Astrocyte of the cerebellum (primary cell): ENCODE measurements at regions not wholly inside any gene's neighbourhood (a gene's known extent, or its start where the extent isn't known, plus 50 kb on each side); places are given as distances from the start of the nearest gene placed in this dataset.

ENCODE experiments used
- DNase-seq: peaks from one replicate; pipeline ENCODE4 v3.0.0-alpha.2; 2011; ENCODE audit warnings: low read depth
- H3K4me3 ChIP-seq: 2 replicates; pipeline ENCODE4 v1.5.1; 2011; ENCODE audit warnings: mild to moderate bottlenecking, low read depth, low read length, moderate library complexity
- in situ Hi-C: cut with HindIII; loops from 2 replicates; pipeline ENCODE4 v1.10.0; 2017; ENCODE audit warnings: low sequenced_read_pairs
- TF ChIP-seq, protein P1 (sequence below): IDR thresholded peaks from 2 replicates; pipeline ENCODE4 v1.5.1; 2012; ENCODE audit warnings: low read length, low read depth, moderate library complexity, mild to moderate bottlenecking; ENCODE audit errors: missing control alignments

DNA sequence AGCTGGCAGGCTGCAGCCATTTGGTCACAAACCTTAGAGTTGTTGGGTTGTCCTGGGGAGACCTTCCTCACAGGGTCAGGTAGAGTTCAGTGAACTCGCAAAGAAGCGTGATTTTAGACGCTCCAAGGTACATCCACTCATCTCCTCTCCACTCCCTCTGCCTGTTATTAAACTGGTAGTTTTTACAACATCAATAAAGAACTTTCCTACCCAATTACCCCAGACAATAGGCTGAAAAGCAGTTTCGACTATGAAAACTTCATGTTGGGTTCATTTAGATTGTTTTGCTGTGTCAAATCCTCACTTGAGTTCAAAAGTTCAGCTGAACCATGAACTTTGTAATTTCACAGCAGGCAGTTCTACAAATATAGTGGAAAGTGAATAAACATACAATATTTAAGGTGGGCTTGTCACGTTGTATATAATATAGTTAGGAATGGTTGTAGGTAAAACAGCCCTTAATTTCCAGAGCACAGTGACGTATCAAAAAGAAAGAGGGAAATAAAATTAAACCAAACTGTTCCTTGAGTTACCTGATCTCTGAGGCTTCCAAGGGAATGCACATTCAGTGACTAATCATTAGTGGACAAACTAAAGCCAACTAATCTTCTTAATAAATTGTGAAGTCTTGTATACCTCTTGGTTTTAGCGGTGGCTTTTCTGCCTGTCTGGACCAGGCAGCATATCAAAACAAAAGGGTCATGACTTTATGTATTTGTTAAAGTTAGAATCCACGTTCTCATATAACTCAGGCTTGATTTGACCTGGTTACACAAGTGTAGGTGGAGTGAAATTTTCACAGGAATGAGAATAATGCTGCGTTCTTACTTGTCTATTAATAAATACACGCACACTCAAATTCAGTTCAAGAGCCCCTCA is 100.5 kb downstream of the CYP26A1 start:
- TF ChIP-seq, protein P1, sequence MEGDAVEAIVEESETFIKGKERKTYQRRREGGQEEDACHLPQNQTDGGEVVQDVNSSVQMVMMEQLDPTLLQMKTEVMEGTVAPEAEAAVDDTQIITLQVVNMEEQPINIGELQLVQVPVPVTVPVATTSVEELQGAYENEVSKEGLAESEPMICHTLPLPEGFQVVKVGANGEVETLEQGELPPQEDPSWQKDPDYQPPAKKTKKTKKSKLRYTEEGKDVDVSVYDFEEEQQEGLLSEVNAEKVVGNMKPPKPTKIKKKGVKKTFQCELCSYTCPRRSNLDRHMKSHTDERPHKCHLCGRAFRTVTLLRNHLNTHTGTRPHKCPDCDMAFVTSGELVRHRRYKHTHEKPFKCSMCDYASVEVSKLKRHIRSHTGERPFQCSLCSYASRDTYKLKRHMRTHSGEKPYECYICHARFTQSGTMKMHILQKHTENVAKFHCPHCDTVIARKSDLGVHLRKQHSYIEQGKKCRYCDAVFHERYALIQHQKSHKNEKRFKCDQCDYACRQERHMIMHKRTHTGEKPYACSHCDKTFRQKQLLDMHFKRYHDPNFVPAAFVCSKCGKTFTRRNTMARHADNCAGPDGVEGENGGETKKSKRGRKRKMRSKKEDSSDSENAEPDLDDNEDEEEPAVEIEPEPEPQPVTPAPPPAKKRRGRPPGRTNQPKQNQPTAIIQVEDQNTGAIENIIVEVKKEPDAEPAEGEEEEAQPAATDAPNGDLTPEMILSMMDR = no peak
- DNase-seq = no peak
- in situ Hi-C loops = loop anchor here (10.0 kb wide), 1 partner anchor 91 kb away; no protein-coding TSS in a partner anchor
- no peak overlapping the region for H3K4me3 ChIP-seq

DNA sequence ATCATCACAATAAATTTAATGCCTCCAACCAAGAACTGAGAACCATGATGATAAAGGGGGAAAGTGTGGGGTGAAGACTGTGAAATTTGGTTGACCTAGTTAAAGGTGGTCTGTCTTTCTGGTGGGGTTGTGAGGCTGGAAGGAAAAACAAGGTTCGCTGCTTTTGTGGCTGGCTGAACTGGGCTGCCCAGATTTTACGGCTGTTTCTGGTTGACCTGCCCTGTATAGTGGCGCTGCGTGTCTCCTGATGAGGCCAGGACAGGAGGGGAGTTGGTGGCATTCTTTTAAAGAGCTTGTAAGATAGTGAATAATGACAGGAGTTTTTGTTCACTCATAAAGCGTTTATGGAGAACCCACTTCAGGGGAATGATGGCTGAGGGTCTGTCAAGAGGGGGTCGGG is 101.8 kb downstream of the CYP26A1 start:
- H3K4me3 ChIP-seq = no peak overlapping the region
- in situ Hi-C loops = loop anchor here (10.0 kb wide), 1 partner anchor 89 kb away; no protein-coding TSS in a partner anchor
- TF ChIP-seq, protein P1 = no peak
- no peak for DNase-seq

DNA sequence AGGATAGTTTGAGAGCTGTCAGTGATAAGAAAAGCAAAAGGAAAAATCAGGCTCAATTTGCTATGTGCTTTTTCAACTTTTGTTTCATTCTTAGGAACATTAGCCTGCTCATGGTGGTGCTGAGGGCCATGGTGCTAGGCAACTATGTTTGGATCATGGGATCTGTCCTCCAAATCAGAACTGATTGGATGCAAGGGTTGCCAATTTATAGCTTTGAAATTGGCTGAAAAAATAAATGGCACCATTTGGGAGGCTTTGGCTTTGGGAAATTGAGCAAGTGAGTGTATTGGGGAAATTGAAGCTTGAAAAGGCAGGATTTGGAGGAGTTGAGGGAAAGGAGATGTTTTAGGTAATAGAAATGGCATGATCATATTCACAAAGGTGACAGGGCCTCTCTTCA is 103.8 kb downstream of the CYP26A1 start:
- no peak overlapping the region for H3K4me3 ChIP-seq
- in situ Hi-C loops = loop anchor here (10.0 kb wide), 1 partner anchor 87 kb away; no protein-coding TSS in a partner anchor
- DNase-seq = no peak
- TF ChIP-seq, protein P1 = no peak

DNA sequence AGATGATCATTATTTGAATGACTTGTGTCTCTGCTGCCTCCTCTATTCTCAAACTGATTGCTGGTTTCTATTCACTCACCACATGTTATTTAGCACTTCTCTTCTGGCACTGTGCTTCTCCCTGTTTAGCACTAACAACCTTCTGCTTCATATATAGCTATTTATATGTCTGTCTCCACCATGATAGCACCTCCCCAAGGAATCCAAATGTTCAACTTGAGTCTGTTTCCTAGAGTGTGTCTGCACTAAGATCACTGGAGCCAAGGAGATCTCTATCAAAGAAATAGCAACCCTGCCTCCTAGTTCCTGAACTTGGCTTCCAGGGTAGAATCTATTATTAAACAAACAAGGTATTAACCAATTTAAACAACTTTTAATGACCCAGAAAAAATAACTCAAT is 104.5 kb downstream of the CYP26A1 start:
- no peak for DNase-seq
- in situ Hi-C loops = loop anchor here (10.0 kb wide), 1 partner anchor 87 kb away; no protein-coding TSS in a partner anchor
- TF ChIP-seq, protein P1 = no peak

DNA sequence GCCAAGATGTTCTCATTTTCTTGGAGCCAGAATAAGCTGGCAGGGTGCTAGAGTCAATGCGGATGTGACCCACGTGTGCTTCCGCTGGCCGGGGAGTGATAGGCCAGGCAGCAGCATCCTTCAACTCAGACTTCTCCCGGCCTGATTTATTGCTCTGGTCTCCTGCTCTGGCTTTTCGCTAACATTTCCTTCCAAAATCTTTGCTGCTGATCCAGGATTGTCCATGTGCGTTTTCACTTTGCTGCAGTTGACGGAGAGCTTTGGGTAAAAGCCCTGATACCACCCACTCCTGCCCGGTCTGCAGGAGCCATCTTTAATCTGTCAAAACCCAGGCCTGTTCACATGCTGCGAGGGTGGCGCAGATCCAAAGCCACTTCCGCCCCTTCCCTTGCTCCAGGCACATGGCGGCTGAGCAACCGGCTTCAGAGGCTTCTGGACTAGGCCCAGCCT is 106.8 kb downstream of the CYP26A1 start:
- peak; percentile 38 for DNase-seq
- TF ChIP-seq, protein P1 = no peak
- in situ Hi-C loops = no loop called here
- H3K4me3 ChIP-seq = no peak overlapping the region

More for the DNA sequence above, 104.5 kb downstream of the CYP26A1 start:
- H3K4me3 ChIP-seq = no peak overlapping the region

DNA sequence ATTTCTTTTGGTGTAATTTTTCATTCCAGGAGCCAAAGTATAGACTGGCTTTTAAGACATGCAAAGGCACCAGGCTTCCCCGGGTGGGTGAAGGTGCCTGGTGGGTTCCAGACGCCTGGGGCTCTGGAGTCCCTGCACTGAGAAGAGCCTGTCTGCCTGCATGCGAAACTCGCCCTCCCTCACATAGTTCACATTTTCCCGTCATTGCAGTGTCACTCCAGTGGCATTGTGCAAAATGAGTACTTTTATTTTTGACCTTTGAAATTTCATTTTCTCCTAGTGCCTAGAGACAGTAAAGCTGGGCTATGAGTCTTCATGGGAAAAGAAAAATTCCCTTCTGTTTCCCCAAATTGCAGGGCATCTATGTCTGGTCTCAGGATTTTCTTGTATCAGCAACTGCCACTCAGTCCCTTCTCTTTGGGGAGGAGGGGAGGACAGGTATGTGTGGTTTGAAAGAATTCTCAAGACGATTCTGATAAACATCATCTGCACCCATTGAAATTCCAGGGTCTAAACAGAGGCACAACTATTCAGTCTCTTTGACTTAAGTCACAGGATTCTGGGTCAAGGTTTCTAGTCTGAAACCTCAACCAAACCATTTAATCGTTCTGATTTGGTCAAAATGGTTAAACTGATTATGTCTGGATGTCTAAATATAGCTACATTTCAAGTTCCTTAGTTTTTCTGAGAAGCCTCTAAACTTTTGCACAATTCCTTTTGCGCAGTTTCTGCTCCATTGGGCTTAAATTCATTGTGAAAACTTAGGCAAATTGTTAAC is 107.8 kb downstream of the CYP26A1 start:
- H3K4me3 ChIP-seq = no peak overlapping the region
- TF ChIP-seq, protein P1 = no peak
- DNase-seq = no peak
- in situ Hi-C loops = no loop called here
